ENCODE measurements at regions not wholly inside any gene's neighbourhood (a gene's known extent, or its start where the extent isn't known, plus 50 kb on each side); places are given as distances from the start of the nearest gene placed in this dataset. TPM values are rescaled to one million over a fixed set of nuclear protein-coding genes. Genes with fewer than 3 reads are reported as not detected.

DNA sequence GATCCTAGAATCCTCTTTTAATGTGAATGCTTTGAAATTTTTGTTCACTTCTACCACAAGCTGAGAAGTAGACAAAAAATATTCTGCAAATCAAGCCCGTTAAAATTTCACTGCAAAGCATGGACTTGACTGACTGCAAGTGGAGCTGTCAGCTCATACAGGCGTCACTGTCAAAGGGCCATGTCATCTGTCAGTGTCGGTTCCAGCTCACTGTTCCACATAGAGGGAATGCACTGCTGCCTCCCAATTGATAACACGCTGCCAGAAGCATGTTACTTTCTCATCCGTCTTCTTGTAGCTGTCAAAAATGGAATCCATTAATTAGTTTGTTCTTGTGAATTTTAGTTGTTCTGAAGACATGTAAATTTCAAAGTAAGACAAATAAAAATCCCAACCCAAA, 50.4 kb upstream of the FBXL4 start:
- DNase-seq = no peak
- Histone ChIP-seq H3K36me3 (ENCODE audit: low read depth, low read length) (no peaks in the 10 kb centered on the region), H4K20me1 (ENCODE audit: low read length) (no peaks in the 10 kb centered on the region), H3K79me2 (ENCODE audit: low read length) (no peaks in the 10 kb centered on the region), H3K4me2 (ENCODE audit: low read length) (no peak overlapping the region), H3F3A (ENCODE audit: low read length, unreplicated experiment) (no peaks in the 10 kb centered on the region), H3K4me1 (ENCODE audit: insufficient read depth, low read length) (no peaks in the 10 kb centered on the region), H3K9ac (ENCODE audit: low read length) (no peak overlapping the region), H3K27me3 (ENCODE audit: low read length) (peaks cover 14% of the 10 kb centered on the region), H2AFZ (ENCODE audit: low read length) (no peak overlapping the region), H3K9me2 (replicated peaks; ENCODE audit: low read length) (no peaks in the 10 kb centered on the region), H3K9me3 (ENCODE audit: low read length) (no peaks in the 10 kb centered on the region), H3K27ac (ENCODE audit: low read length) (no peak overlapping the region), H3K4me3 (ENCODE audit: low read length) (no peak overlapping the region)
- BruUV-seq (replicated peaks) = no TSS peak
- TF ChIP-seq, protein P1, sequence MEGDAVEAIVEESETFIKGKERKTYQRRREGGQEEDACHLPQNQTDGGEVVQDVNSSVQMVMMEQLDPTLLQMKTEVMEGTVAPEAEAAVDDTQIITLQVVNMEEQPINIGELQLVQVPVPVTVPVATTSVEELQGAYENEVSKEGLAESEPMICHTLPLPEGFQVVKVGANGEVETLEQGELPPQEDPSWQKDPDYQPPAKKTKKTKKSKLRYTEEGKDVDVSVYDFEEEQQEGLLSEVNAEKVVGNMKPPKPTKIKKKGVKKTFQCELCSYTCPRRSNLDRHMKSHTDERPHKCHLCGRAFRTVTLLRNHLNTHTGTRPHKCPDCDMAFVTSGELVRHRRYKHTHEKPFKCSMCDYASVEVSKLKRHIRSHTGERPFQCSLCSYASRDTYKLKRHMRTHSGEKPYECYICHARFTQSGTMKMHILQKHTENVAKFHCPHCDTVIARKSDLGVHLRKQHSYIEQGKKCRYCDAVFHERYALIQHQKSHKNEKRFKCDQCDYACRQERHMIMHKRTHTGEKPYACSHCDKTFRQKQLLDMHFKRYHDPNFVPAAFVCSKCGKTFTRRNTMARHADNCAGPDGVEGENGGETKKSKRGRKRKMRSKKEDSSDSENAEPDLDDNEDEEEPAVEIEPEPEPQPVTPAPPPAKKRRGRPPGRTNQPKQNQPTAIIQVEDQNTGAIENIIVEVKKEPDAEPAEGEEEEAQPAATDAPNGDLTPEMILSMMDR (conservative IDR thresholded peaks at IDR 0.05; ENCODE audit: low read depth, low read length) = no peak
- ChIA-PET POLR2A (ENCODE audit: unreplicated experiment) (no interaction called here), CTCF (no interaction called here)
- no peak for ATAC-seq
- intact Hi-C loops (cut with micrococcal nuclease) = no loop called here

Small RNA genes lying in the stretch of these regions (microRNA-seq; reads per million reads assigned to microRNA genes)
- not detected for gene MIR548AI (ENCODE audit: unreplicated experiment)
